GM19372 (cell line): ENCODE measurements at regions not wholly inside any gene's neighbourhood (a gene's known extent, or its start where the extent isn't known, plus 50 kb on each side); places are given as distances from the start of the nearest gene placed in this dataset.
"Not testable (repeated sequence)": the region's sequence is repeated elsewhere in the genome, so short reads cannot be mapped to it uniquely, and the experiment has no call there.

ENCODE experiments used
- ATAC-seq: cut with Tn5 transposase; IDR thresholded peaks from one replicate; pipeline ENCODE4 v1.9.1; 2021; ENCODE audit warnings: mild to moderate bottlenecking, low read depth, moderate library complexity; ENCODE audit not compliant: unreplicated experiment

DNA sequence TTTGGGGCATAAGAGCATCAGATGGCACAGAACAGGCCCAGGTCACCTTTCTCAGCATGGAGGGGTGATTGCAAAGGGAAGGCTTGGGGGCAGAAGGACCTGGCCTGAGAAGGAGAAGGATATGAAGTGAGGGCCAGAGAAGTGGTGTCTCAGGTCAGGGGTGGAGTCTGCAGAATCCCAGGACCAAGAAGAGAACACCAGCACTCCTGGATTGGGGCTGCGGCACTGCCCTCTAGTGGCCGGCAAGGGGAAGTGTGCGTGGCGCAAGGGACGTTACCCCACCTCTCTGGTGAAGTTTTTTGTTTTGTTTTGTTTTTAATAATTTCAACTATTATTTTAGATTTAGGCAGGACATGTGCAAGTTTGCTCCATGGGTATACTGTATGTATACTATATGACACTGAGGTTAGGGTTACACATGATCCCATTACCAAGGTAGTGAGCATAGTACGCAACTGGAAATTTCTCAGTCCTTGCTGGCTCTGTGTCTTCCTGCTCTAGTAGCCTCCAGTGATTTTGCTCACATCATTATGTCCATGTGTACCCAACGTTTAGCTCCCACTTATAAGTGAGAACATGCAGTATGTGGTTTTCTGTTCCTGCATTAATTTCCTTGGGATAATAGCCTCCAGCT is 1548.6 kb downstream of the EFNA5 start:
- no peak for ATAC-seq

DNA sequence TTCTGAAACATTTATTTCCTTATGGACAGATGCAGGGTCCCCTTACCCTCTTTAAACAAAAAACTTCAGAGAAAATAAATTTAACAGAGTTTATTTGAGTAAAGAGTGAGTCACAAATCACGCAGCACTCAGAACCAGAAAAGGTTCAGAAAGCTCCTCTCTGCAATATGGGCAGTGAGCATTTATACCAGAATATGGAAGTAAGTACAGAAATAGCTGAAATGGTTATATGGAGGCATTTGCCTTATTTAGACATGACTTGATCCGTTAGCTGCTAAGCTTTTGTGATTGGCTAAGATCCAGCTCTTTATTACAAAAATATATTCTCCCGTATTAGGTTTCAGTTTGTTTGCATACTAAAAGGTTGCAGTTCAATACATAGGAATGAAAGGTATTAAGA is 1554.1 kb downstream of the EFNA5 start:
- ATAC-seq = no peak

DNA sequence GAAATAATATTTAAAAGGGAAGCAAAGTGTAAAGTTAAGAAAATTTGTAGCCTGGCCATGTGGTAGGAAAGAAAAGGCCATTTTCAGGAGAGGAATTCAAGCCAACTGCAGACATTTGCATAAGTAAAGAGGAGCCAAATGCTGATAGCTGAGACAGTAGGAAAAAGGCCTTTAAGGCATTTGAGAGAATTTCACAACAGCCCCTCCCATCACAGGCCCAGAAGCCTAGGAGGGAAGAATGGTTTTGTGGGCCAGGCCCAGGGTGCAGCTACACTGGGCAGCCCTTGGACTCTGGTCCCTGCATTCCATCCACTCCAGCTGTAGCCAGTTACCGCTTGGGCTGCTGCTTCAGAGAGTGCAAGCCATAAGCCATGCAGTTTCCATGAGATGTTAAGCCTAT is 1556.8 kb downstream of the EFNA5 start:
- no peak for ATAC-seq

DNA sequence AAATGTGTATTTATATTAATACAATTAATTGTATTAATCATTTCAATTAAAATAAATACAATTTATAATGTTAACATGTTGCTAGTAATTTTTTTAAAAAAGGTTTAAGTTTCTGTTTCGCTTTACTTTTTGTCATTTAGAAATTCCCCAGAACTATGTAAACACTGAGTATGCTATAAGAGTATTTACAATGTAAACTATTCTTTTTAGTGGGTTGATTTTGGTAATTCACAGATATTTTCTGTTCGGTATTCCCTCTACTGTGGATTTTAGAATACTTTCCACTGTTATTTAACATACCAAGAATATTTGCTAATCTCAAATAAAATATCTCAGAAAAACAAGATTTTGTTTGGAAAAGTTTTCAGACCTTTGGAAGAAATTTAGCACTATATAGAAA is 1564.4 kb downstream of the EFNA5 start:
- no peak for ATAC-seq

DNA sequence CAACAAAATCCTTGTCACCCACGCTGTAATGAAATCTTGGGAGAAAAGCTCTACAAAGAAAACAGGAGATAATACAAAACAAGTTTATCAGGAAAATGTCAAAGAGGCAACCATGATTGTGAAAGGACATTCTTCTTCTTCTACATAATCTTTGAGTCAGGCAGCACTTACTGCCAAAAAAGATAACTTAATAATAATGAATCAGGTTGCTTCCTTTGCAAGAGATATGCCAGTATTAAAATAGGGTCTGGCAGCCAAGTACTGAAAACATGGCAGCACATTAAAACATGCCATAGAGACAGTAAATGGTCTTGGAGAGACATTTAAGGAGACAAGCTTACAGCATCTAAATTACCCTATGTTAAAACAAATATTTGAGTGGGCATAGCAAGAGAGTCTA is 1573.4 kb downstream of the EFNA5 start:
- no peak for ATAC-seq

DNA sequence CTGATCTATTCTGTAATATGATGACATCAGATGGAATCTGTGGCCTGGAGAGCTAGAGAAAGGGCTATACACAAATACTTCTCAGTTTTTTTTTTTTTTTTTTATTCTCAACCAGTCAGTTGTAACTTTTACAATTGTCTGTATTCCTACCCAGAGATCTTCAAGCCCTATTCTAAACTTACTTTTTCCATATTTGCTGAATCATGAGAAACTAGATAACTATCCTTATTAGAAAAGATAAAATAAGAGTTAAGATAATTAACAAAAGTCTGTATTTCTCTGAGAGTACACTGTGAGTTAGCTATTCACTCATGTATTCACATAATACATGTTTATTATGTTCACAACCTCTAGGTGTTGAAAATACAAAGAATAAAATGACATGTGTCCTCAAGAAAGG is 1575.9 kb downstream of the EFNA5 start:
- ATAC-seq = no peak

DNA sequence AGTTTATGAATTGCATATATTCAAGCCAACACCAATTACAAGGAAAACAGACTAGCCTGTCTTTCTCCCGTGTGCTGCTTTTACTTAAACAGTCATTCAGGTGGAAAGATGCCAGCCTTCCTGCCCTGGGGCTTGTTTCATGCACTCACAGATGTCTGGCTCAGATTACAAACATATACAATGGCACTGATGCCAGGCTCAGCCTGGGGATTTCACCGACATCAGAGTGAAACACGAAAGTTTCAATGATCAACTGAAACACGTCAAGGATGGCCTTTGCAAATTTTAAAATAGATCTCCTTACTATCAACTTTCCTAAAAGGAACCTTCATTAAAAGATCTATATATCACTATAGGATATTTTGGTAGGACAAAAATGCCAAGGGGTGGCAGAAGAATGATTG is 1576.5 kb downstream of the EFNA5 start:
- no peak for ATAC-seq

DNA sequence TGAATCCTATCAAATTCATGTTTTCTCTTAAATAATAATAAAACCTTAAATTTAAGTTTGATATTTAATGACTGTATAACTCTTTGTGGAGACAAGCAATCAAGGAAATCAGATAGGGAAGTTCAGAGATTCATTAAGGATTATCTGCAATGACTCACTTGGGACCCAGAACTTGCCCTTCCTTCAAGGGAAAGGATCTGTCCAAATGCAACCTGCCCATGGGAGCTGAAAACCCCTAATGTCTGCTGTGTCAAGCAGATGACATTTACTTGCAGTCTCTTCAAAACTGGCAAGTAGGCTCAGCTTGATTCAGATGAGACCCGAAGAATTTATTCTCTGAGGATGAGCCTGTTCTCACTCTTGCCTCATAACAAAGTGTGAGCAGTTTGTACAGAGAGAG is 1577.6 kb downstream of the EFNA5 start:
- no peak for ATAC-seq

DNA sequence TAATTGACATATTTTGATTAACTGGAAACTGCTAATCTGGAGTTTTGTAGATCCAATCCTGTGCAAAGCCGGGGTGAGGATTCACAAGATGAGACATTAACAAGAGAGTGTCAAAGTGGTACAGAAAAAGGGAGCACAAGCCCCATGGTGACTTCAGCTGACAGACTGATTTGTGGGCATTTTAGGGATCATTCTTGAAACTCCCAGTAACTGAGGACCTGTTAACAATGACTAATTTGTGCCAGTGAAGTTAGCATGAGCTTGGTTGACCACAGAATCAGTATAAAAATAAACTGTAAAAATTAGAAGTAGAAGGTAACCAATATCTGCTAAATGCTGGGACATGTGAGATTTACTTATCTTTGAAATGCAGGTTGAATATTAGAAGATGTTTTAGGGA is 1578.3 kb downstream of the EFNA5 start:
- no peak for ATAC-seq

DNA sequence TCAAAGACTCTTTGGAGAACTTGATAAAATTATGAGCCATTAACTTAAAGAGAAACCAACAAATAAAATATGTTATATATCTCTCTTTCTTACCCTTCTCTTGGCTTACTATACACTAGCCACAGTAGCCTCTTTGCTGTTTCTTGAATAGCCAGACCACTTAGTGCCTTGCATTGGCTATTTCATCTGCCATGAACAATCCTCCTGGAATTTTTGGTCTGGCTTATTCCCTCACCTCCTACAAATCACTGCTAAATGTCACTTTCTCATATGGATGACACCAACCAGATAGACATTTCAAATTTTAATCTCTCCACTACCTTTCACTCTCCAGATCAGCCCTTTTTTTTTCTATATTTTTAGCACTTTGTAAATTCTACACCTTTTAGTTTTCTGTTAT is 1581.7 kb downstream of the EFNA5 start:
- ATAC-seq = no peak

DNA sequence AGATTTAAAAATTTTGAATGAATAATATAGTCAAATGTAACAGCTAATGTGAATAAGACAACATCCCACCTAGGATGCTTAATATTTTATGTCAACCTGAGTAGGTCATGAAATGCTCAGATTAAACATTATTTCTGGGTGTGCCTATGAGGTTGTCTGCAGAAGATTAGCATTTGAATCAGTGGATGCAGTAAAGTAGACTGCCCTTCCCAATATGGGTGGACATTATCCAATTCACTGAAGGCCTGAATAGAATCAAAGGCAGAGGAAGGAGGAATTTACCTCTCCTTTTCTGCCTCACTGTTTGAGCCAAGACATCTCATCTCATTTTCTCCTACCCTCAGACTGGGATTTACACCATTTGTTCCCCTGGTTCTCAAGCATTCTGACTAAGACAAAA is 1582.3 kb downstream of the EFNA5 start:
- ATAC-seq = no peak

DNA sequence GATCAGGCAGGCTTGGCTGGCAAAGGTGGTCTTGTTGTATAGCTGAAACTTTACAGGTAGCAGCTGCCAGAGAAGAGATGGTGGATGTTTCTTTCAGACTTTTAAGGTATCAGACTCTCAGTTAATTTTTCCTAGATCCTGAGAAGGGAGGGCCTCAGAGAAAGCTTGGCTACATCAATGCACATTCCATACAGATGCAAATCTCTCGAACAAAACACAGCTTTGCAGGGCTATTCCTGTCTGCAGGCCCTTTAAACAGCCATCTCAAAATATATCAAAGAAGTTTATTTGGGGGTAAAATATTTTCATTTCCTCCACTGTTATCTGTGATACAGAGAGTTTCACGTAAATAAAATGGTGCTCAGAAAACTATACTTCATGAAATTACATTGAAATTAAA is 1584.4 kb downstream of the EFNA5 start:
- no peak for ATAC-seq

DNA sequence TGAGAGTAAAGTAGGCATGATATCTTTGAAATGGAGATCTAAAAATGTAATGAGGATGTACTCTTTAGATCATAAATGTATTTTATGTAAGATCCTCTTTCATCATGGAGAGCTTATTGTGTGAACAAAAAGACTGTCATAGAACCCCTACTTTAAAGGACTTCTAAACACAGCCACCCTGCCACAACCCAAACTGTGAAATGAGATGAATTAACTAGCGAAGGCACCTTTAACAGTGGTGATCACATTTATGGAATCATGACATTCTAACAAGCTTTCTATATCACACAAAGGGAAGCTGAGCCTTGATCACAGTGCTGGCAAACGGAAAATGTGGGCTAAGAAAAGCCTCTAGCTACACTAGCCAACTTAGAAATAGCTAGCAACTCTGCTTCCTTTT is 1585.2 kb downstream of the EFNA5 start:
- ATAC-seq = no peak

DNA sequence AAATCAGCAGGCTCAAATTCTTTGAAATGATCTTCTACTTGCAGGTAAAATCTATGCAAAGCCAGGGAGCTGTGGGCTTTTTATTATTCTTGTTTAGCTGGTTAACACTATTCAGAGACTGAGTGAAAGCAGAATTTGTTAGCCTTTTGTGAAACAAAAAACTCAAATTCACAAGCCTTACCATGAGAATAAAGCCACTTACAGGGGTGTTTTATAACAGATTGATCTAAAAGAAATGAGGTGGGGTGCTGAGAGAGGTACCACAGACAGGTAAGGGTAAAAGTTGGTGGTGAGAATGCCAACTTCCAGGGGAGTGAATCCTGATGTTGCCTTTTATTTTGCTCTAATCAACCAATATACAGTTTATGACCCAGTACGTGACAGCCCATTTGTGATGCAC is 1585.6 kb downstream of the EFNA5 start:
- ATAC-seq = no peak

DNA sequence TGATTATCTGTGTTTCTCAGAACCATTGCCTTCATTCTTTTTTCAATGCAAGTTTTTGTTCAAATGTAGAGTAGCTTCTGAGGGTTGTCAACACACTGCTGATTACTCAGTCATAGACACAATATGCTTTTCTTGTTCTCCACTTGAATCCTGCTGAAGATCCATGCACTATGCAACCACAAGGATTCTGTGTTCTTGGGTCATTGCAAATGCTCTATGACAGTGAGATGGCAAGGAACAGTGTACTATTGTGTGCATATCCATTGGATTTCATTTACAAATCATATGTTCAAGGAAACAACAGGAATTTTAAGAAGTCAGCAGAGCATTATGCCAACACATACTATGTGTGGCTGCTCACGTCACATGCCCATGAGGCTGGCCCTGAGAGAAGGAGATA is 1590.2 kb downstream of the EFNA5 start:
- no peak for ATAC-seq

DNA sequence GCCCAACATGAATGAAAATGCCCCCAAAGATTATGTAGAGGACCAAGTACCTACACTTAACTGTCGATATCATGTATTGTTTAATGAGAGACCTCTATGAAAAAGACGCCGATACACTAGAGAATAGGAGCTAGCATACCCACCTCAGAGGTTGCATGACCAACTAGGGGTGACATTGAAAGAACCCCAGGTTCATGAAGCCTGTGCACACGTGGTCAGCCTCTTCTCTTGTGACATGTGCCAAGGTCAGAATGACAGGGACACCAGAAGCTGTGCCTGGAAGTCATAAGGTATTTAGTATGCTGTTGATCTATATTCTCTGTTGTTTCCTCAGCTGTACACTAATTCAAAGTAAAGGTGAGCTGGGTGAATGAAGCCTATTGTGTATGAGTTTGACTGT is 1594.1 kb downstream of the EFNA5 start:
- no peak for ATAC-seq

DNA sequence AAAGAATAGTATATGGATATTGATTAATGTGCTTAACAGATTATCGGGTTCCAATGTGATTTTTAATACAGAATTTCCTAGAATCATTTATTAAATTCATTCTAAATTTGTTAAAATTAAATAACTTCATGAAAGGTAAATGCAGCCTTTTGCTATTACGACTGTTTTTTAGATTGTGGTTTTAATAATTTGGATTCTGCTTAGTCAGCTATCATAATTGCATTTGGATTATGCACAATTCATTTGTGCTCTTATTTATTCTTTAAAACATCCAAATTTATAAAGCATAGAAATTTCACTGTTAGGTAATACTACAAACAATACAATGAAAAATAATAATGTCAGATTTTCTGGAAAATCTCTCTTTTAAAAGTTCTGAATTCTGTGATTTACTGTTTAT is 1598.5 kb downstream of the EFNA5 start:
- ATAC-seq = no peak

DNA sequence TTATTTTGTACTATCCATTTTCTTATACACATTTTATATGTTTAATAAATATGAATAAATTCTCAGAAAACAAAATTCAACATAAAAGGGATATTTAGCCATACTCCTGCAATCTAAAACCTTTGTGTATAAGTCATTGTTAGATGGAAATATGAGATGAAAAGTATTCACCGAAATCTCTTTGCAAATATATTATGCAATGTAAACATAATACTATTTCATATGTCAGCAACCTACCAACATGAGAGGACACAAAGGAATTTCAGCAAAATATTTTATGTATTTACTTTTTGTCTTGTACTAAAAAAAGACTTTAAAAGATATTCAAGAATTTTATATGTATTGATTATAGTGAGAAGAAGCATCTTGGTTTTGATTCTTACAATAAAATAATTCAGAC is 1623.4 kb downstream of the EFNA5 start:
- no peak for ATAC-seq

DNA sequence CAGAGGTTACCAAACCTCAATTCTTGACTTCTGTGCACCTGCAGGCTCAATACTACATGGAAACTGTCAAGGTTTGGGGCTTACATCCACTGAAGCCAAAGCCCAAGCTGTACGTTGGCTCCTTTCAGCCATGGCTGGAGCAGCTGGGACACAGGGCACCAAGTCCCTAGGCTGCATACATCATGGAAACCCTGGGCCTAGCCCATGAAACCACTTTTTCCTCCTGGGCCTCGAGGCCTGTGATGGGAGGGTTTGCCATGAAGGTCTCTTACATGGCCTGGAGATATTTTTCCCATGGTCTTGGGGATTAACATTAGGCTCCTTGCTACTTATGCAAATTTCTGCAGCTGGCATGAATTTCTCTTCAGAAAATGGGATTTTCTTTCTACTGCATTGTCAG is 1638.7 kb downstream of the EFNA5 start:
- ATAC-seq = not testable (repeated sequence)

DNA sequence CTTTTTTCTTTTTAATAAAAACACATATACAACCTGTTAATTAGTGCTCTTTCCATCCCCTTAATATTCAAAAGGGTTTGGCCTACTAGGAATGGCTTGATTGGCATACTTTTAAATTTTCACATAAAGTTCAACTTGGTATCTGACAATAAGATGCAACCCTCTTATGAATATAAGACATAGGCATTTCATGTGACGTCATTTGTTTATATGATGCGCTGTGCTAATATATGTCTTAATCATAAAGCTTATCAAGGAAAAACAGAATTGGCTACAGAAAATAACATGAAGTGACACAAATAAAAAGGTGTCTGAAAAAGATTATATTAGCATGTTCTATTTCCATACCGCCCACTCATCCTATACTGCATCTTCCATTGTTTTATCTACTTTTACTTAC is 1642.4 kb downstream of the EFNA5 start:
- ATAC-seq = no peak

DNA sequence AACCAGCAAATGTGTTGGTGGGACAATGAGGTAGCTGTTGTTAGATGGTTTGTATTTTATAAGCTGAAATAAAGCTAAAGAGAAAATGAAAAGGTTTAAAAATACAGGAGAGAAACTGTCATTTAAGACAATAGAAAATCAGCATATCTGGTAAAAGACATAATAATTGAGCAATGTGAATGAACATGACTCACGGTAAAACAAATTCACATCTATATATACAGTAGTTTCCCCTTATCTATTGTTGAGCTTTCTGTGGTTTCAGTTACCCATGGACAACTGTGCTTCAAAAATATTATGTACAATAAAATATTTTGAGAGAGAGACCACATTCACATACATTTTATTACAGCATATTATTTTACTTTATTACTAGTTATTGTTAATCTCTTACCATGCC is 1649.8 kb downstream of the EFNA5 start:
- ATAC-seq = no peak

DNA sequence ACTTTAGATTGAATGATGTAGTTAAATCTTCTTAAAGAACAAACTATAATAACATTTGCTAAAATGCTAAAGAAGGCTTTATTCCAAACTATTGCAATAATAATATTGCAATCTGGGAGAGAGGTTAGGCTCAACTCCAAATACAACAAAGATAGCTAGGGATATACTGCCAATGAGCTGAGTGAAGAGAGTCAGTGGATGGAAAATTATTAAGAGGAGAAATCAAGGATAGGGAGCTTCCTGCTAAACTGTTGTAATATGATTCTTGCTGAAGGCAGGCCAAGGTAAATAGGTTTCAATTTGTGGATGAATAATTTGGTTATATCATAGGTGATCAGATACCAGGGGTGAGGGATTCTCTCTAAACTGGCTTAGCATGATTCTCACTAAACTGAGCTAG is 1651.5 kb downstream of the EFNA5 start:
- no peak for ATAC-seq

DNA sequence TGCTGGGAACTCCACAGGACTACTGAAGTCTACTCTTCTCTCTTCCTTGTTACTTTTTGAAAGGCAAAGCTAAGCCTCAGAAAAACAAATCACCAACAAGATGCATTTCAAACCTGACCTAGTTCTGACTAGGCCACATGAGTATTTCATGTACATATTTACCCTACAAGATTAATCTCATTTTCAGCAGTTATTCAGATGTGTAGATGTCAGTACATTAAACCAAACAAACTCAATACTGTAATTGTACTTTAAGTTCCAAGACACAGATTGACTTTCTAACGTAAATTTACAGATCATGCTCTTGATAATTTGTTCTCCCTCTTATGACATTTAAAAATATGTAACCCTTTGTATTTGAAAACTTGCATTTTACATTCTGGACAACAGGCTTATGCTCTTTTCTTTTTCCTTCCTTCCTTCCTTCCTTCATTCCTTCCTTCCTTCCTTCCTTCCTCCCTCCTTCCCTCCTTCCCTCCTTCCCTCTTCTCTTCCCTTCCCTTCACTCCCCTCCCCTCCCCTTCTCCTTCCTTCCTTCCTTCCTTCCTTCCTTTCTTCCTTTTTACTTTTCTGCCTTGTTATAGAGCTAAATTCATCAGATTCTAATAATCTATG is 1653.4 kb downstream of the EFNA5 start:
- no peak for ATAC-seq
